GM10248 (cell line): ENCODE measurements at regions not wholly inside any gene's neighbourhood (a gene's known extent, or its start where the extent isn't known, plus 50 kb on each side); places are given as distances from the start of the nearest gene placed in this dataset.

Source experiments
- CTCF ChIA-PET: fragments of 300-600 bp; sonication (Branson Sonifier 250); formaldehyde crosslinking; extraction: SDS; loops from one replicate; lab custom pipeline; 2021; ENCODE audit warnings: antibody characterized with exemption; lab: Yijun Ruan, JAX
- POLR2A ChIA-PET: fragments of 350-650 bp; sonication (Branson Sonifier 250); formaldehyde crosslinking; extraction: SDS; loops from one replicate; lab custom pipeline; 2020; ENCODE audit warnings: antibody characterized with exemption; lab: Yijun Ruan, JAX
- DNase-seq: peaks from one replicate; pipeline ENCODE4 v3.0.0; 2012; ENCODE audit errors: extremely low spot score
- TF ChIP-seq, protein P1 (sequence below): IDR thresholded peaks from 2 replicates; pipeline ENCODE4 v1.5.1; 2012; ENCODE audit warnings: mild to moderate bottlenecking, low read depth; ENCODE audit errors: extremely low read depth, missing control alignments, control extremely low read depth

DNA sequence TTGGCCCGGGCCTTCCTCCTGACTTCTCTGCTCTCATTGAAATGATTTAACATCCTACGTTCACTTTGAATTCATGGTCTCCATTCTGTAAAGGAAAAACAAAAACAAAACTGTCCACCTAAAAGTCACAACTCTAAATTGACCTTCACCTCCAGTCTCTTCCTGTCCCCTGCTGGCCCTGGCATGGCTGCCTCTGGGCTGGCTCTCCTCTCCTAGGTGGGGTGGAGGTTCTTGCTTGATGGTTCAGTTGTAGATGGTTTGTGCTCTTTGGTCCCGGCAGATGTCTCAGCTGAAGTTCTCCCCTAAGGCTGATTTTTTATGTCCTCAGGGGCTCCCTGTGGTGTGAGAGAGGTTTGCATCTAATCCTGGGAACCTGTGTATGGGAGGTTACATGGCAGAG, 121.1 kb downstream of the ACKR3 start:
- POLR2A ChIA-PET = no interaction called here
- no peak for DNase-seq
- CTCF ChIA-PET = no interaction called here
- TF ChIP-seq, protein P1, sequence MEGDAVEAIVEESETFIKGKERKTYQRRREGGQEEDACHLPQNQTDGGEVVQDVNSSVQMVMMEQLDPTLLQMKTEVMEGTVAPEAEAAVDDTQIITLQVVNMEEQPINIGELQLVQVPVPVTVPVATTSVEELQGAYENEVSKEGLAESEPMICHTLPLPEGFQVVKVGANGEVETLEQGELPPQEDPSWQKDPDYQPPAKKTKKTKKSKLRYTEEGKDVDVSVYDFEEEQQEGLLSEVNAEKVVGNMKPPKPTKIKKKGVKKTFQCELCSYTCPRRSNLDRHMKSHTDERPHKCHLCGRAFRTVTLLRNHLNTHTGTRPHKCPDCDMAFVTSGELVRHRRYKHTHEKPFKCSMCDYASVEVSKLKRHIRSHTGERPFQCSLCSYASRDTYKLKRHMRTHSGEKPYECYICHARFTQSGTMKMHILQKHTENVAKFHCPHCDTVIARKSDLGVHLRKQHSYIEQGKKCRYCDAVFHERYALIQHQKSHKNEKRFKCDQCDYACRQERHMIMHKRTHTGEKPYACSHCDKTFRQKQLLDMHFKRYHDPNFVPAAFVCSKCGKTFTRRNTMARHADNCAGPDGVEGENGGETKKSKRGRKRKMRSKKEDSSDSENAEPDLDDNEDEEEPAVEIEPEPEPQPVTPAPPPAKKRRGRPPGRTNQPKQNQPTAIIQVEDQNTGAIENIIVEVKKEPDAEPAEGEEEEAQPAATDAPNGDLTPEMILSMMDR = no peak

DNA sequence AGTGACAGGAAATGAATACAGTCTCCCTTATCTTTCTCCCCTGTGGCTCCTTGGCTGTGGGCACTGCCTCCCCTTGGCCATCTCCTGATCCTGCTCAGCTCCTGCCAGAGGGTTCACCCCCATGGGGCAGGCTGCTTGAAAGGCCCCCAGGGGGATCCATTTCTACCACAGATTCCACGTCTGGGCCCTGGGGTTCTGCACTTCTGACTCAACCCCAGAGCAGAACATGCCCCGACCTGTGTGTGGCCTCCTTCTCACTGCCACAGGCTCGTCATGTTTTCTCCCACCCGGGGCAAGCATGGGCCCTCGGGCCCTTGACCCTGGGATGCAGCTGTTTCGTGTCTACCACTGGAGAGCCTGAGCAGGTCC, 122.2 kb downstream of the ACKR3 start:
- no peak for DNase-seq
- TF ChIP-seq, protein P1 = no peak
- POLR2A ChIA-PET = no interaction called here
- CTCF ChIA-PET = no interaction called here

DNA sequence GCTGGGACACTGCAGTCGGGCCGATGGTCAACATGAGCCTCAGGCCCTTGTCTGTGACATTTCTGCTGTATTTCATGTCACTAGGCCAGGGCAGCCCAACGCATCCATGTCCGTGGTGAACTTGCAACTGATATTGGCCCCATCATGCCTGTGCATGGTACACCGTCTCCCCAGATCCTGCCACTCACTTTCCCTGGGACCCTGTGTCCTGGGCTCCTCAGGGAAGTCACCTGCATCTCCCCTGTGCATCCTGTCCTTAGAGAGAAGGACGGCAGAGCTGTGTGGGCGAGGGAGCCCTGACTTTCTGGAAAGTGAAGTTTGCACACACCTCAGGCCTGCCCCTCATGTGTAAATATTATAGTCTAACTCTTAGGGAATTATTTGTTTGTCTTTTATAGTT, 123.3 kb downstream of the ACKR3 start:
- TF ChIP-seq, protein P1 = no peak
- ChIA-PET POLR2A (no interaction called here), CTCF (no interaction called here)
- DNase-seq = no peak

DNA sequence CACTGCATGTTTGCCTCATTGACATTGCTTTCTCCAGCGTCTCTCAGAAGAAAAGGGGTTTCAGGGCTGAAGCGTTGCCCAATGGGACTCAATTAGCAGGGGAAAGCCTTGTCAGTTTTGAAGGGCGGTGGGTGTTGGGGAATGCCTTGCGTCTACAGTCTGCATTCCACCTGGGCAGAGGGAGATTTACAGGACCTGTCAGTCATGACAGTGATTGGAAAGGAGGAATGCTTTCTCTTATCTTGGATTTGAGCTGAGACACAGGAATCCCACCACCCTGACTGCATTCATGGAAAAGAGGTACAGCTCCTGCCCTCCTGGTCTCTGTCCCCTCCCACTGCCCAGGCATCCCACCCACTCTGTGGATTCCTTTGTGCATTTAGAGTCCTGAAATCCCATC, 123.9 kb downstream of the ACKR3 start:
- DNase-seq = no peak
- CTCF ChIA-PET = interaction anchor here (0.7 kb wide), 1 partner anchor 15 kb away, joined by 3 read pairs; no protein-coding TSS in a partner anchor
- TF ChIP-seq, protein P1 = no peak
- POLR2A ChIA-PET = no interaction called here

DNA sequence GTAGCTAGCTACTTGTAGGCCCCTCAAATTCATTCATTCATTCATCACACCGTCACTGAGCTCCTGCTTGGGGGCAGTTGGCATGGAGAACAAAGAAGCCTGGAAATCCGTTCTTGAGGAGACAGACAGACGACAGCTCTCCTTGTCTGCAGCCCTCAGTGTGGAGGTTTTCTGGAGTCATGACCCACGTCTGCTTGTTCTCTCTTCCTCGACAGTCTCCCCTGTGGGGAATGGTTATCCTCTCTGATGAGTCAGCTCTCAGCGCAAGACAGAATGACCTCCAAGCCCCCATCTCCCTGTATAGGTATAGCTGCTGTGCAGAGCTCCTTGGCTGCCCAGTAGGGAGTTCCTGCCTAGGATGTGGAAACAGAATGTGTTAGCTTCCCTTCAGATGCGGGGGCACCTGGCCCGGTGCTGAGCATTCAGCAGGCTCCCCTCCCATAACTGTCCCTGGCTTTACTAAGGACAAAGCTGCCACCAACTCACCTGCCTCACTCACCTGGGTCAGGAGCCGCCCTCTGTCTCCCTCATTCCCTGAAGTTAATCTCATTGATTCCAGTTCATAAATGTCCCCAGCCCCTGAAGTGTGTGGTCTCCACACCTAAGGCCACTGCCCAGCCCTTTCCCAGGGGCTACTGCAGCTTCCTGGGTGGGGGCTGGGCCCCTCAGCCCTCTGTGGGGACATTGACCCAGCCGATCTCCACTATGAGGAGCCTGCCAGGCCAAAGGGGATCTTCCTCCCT, 124.7 kb downstream of the ACKR3 start:
- TF ChIP-seq, protein P1 = no peak
- ChIA-PET CTCF (interaction anchor here (0.7 kb wide), 1 partner anchor 16 kb away, joined by 3 read pairs; no protein-coding TSS in a partner anchor), POLR2A (no interaction called here)
- no peak for DNase-seq

DNA sequence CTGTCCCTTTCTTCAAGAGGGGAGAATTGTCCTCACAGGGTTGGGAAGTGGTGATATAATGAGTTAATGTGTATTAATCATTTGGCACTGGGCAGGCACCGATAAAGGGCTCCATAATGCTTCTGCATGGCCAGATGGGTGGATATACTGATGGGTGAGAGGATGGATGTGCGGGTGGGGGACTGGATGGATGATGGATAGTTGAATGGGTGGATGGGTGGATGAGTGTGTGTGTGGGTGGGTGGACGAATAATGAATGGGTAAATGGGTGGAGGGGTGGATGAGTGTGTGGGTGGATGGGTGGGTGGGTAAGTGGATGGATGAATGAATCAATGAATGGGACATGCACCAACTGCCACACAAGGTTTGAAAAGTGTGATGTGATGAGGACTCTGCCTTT, 127.2 kb downstream of the ACKR3 start:
- CTCF ChIA-PET = no interaction called here
- no peak for DNase-seq
- TF ChIP-seq, protein P1 = no peak
- POLR2A ChIA-PET = no interaction called here
